Chondrocyte (in vitro differentiated cells): ENCODE measurements at regions not wholly inside any gene's neighbourhood (a gene's known extent, or its start where the extent isn't known, plus 50 kb on each side); places are given as distances from the start of the nearest gene placed in this dataset.

Experiments used
- DNase-seq: peaks from one replicate; pipeline ENCODE4 v3.0.0; 2021; ENCODE audit warnings: mixed read lengths, low spot score
- H3K27ac Mint-ChIP-seq: one replicate; pipeline ENCODE4 v1.8.0; 2021; ENCODE audit warnings: mild to moderate bottlenecking, moderate library complexity, mixed read lengths; ENCODE audit not compliant: unreplicated experiment
- H3K27me3 Mint-ChIP-seq: 2 replicates; pipeline ENCODE4 v1.8.0; 2021; ENCODE audit warnings: low read depth, mixed read lengths
- H3K36me3 Mint-ChIP-seq: 2 replicates; pipeline ENCODE4 v1.8.0; 2021; ENCODE audit warnings: low read depth, mixed read lengths
- H3K4me1 Mint-ChIP-seq: 2 replicates; pipeline ENCODE4 v1.8.0; 2021; ENCODE audit warnings: low read depth, mild to moderate bottlenecking, mixed read lengths
- H3K4me3 Mint-ChIP-seq: one replicate; pipeline ENCODE4 v1.8.0; 2021; ENCODE audit warnings: mild to moderate bottlenecking, moderate library complexity, mixed read lengths; ENCODE audit not compliant: unreplicated experiment
- H3K9me3 Mint-ChIP-seq: 2 replicates; pipeline ENCODE4 v1.8.0; 2021; ENCODE audit warnings: low read depth, mixed read lengths
- CTCF ChIP-seq: fragments of 200-600 bp; sonication (generic); IDR thresholded peaks from 2 replicates; pipeline ENCODE4 v1.5.0; 2021; ENCODE audit warnings: antibody characterized with exemption, mild to moderate bottlenecking, moderate library complexity

DNA sequence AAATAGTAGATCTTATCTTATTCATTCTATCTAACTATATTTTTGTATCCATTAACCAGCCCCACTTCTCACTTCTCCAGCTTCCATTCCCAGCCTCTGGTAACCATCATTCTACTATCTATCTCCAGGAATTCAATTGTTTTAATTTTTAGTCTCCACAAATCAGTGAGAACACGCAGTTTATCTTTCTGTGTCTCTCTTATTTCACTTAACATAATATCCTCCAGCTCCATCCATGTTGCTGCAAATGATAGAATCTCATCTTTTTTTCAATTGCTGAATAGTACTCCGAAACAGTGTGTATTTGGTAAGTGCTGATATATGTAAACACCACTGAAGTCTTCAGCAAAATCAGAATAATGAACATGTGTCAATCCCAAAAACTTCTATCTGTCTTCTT lies 587.2 kb upstream of the ATP2B1 start:
- no peaks in the 10 kb centered on the region for H3K36me3 Mint-ChIP-seq
- H3K27me3 Mint-ChIP-seq = no peaks in the 10 kb centered on the region
- H3K27ac Mint-ChIP-seq = no peak overlapping the region
- DNase-seq = no peak
- H3K9me3 Mint-ChIP-seq = no peaks in the 10 kb centered on the region
- TF ChIP-seq CTCF = no peak
- peaks cover 31% of the 10 kb centered on the region for H3K4me1 Mint-ChIP-seq
- no peak overlapping the region for H3K4me3 Mint-ChIP-seq

GRCh38 chr12:90292183-90292582 lies 583.5 kb upstream of the ATP2B1 start:
- Mint-ChIP-seq H3K36me3 (peaks cover 4% of the 10 kb centered on the region), H3K4me1 (peaks cover 5% of the 10 kb centered on the region), H3K9me3 (peaks cover 17% of the 10 kb centered on the region), H3K4me3 (no peak overlapping the region), H3K27me3 (no peaks in the 10 kb centered on the region), H3K27ac (no peak overlapping the region)
- DNase-seq = no peak
- no peak for TF ChIP-seq CTCF

DNA sequence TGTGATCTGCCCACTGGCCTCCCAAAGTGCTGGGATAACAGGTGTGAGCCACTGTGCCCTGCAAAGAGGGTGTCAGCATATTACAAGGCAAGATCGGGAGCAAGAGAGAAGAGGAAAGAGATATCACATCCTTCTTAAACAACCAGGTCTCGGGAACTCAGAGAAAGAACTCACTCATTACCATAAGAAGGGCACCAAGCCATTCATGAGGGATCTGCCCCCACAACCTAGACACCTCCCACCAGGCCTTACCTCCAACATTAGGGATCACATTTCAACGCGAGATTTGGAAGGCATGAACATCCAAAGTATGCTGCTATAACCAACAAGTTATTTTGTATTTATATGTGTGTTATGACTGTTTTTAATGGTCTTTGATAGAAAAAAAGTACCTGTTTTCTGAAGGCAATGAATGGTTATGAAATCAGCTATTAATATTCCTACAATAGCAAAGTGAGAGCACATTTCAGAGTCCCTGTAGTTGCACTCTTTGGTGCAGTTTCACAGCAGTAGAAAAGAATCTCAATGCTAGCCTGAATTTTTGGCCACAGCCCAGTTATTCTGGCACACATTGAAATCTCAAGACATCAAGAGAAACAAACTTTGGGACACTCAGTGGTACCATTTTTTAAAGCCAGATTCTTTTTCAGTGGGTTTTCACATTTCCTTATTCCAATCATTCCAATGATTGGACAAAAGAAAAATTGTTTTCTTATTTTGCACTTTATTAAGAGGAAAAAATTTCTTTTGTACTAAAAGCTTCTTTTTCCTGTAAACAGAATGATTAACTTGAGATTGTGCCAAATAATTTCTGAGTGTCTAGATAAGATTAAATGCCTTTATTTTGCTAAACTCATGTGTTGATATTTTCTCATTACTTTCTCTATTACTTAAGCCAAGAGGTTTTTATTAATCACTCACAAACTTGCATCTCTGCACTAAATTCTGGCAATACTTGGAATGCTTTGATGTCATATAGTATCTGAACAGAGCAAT lies 582.6 kb upstream of the ATP2B1 start:
- no peaks in the 10 kb centered on the region for H3K27me3 Mint-ChIP-seq
- peaks cover 5% of the 10 kb centered on the region for H3K4me1 Mint-ChIP-seq
- peaks cover 20% of the 10 kb centered on the region for H3K9me3 Mint-ChIP-seq
- TF ChIP-seq CTCF = no peak
- no peak overlapping the region for H3K4me3 Mint-ChIP-seq
- no peak for DNase-seq
- H3K27ac Mint-ChIP-seq = no peak overlapping the region
- peaks cover 4% of the 10 kb centered on the region for H3K36me3 Mint-ChIP-seq

- DNase-seq = no peak
- Mint-ChIP-seq H3K4me3 (no peak overlapping the region), H3K4me1 (peaks cover 5% of the 10 kb centered on the region), H3K9me3 (peaks cover 30% of the 10 kb centered on the region), H3K27me3 (no peaks in the 10 kb centered on the region), H3K36me3 (peaks cover 4% of the 10 kb centered on the region), H3K27ac (no peak overlapping the region)
- no peak for TF ChIP-seq CTCF
These were observed 578.9 kb upstream of the ATP2B1 start for GRCh38 chr12:90287585-90287984.

DNA sequence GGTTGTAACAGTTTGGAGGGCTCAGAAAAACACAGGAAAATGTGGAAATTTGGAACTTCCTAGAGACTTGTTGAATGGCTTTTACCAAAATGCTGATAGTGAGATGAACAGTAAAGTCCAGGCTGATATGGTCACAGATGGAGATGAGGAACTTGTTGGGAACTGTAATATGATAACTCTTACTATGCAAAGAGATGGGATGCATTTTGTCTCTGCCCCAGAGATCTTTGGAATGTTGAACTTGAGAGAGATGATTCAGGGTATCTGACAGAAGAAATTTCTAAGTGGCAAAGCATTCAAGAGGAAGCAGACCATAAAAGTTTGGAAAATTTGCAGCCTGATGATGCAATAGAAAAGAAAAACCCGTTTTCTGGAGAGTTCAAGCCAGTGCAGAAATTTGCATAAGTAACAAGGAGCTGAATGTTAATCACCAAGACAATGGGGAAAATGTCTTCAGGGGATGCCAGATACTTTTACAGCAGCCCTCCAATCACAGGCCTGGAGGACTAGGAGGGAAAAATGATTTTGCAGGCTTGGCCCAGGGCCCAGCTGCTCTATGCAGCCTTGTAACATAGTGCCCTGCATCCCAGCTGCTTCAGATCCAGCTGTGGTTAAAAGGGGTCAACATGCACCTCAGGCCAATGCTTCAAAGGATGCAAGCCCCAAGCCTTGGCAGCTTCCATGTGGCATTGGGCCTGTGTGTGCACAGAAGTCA lies 572.7 kb upstream of the ATP2B1 start:
- Mint-ChIP-seq H3K9me3 (peaks cover 31% of the 10 kb centered on the region), H3K4me3 (no peak overlapping the region), H3K27ac (no peak overlapping the region), H3K36me3 (peaks cover 4% of the 10 kb centered on the region), H3K27me3 (no peaks in the 10 kb centered on the region), H3K4me1 (no peaks in the 10 kb centered on the region)
- no peak for DNase-seq
- TF ChIP-seq CTCF = no peak
